Esophagus squamous epithelium (tissue), 5 donors: ENCODE measurements at regions not wholly inside any gene's neighbourhood (a gene's known extent, or its start where the extent isn't known, plus 50 kb on each side); places are given as distances from the start of the nearest gene placed in this dataset.

ENCODE experiments used
- DNase-seq: peaks from one replicate; lab custom pipeline; 2025; lab: John Stamatoyannopoulos, UW
- H3K27ac ChIP-seq, 4 donors: fragments of 200-600 bp; sonication (generic); one replicate each; pipeline ENCODE4 v1.5.1; 2016 to 2019; ENCODE audit warnings: mild to moderate bottlenecking in 1 of 4
- H3K27me3 ChIP-seq, 4 donors: fragments of 200-600 bp; sonication (generic); 1 replicate in 3 of 4; 2 replicates in 1 of 4; pipeline versions ENCODE4 v1.5.1 to v1.6.0; 2017 to 2021; ENCODE audit warnings: antibody characterized with exemption in 1 of 4
- H3K36me3 ChIP-seq, 3 donors: fragments of 200-600 bp; sonication (generic); one replicate each; pipeline ENCODE4 v1.5.1; 2016 to 2019
- H3K4me1 ChIP-seq, 3 donors: fragments of 200-600 bp; sonication (generic); one replicate each; pipeline ENCODE4 v1.5.1; 2017 to 2019
- H3K4me3 ChIP-seq, 4 donors: fragments of 200-600 bp; sonication (generic); 1 replicate in 3 of 4; 2 replicates in 1 of 4; pipeline ENCODE4 v1.5.1; 2016 to 2019; ENCODE audit warnings: mild to moderate bottlenecking in 2 of 4, moderate library complexity in 1 of 4
- H3K9me3 ChIP-seq, 3 donors: fragments of 200-600 bp; sonication (generic); one replicate each; pipeline ENCODE4 v1.5.1; 2016 to 2019
- CTCF ChIP-seq, 6 experiments: fragments of 450-650 bp in 4 of 6; fragments of 200-600 bp in 2 of 6; sonication (generic) in 2 of 6; IDR thresholded peaks; one replicate each; pipeline ENCODE4 v1.5.1; 2016 to 2019; ENCODE audit warnings: antibody characterized with exemption in 6 of 6, mild to moderate bottlenecking in 4 of 6, moderate library complexity in 4 of 6
- POLR2A ChIP-seq, 4 donors: fragments of 450-650 bp; IDR thresholded peaks; one replicate each; pipeline ENCODE4 v1.6.1; 2017; ENCODE audit warnings: antibody characterized with exemption in 4 of 4, mild to moderate bottlenecking in 4 of 4, moderate library complexity in 3 of 4
- WGBS, 2 donors: methylation state at CpG; one replicate each; pipeline ENCODE4 v1.1.5; 2018; 5-methylcytosine and 5-hydroxymethylcytosine counted together
- intact Hi-C: fragments of 100-400 bp; cut with DNase I; formaldehyde crosslinking; loops from one replicate; pipeline ENCODE4 v1.15.0; 2022
- donor health status: DM: yes; HTN: yes; CAD: no.

DNA sequence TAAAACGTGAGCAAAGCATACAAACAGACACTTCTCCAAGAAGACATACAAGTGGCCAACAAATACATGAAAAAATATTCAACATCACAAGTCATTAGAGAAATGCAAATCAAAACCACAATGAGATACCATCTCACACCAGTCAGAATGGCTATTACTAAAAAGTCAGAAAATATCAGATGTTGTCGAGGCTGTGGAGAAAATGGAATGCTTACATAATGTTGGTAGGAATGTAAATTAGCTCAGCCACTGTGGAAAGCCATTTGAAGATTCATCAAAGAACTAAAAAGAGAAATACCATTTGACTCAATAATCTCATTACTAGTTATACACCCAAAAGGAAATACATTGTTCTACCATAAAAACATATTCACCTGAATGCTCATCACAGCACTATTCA is 825.7 kb downstream of the SUCLG1 start:
- Histone ChIP-seq H3K27ac (no peak overlapping the region), H3K4me1 (no peaks in the 10 kb centered on the region), H3K4me3 (no peak overlapping the region), H3K9me3 (no peaks in the 10 kb centered on the region), H3K27me3 (no peaks in the 10 kb centered on the region), H3K36me3 (no peaks in the 10 kb centered on the region)
- no peak for DNase-seq
- WGBS, 2 donors = 36 to 45% methylated on average over 2 of the region's 2 CpGs
- no peak for TF ChIP-seq CTCF (IDR thresholded peaks at IDR 0.05)
- TF ChIP-seq POLR2A (IDR thresholded peaks at IDR 0.05) = no peak
- intact Hi-C loops = no loop called here

- Histone ChIP-seq H3K4me3 (no peak overlapping the region), H3K27me3 (no peaks in the 10 kb centered on the region), H3K36me3 (no peaks in the 10 kb centered on the region), H3K27ac (no peak overlapping the region), H3K4me1 (no peaks in the 10 kb centered on the region), H3K9me3 (no peaks in the 10 kb centered on the region)
- 64 to 72% methylated on average over 2 of the region's 2 CpGs for WGBS, 2 donors
- intact Hi-C loops = no loop called here
- no peak for DNase-seq
- TF ChIP-seq POLR2A (IDR thresholded peaks at IDR 0.05) = no peak
- TF ChIP-seq CTCF (IDR thresholded peaks at IDR 0.05) = no peak
These were observed 828.7 kb downstream of the SUCLG1 start for GRCh38 chr2:83630351-83630750.

GRCh38 chr2:83615511-83615910 is 843.6 kb downstream of the SUCLG1 start:
- H3K27ac ChIP-seq = no peak overlapping the region
- H3K9me3 ChIP-seq = peaks cover 0 to 8% (median 0%) of the 10 kb centered on the region in 3 donors
- no peak overlapping the region for H3K4me3 ChIP-seq
- intact Hi-C loops = no loop called here
- H3K27me3 ChIP-seq = no peaks in the 10 kb centered on the region
- no peaks in the 10 kb centered on the region for H3K36me3 ChIP-seq
- H3K4me1 ChIP-seq = no peaks in the 10 kb centered on the region
- DNase-seq = no peak
- no peak for TF ChIP-seq CTCF (IDR thresholded peaks at IDR 0.05)
- no peak for TF ChIP-seq POLR2A (IDR thresholded peaks at IDR 0.05)
- WGBS, 2 donors = 67 to 80% methylated on average over 4 of the region's 4 CpGs

- DNase-seq = no peak
These were observed 845.9 kb downstream of the SUCLG1 start for GRCh38 chr2:83613178-83613577.

DNA sequence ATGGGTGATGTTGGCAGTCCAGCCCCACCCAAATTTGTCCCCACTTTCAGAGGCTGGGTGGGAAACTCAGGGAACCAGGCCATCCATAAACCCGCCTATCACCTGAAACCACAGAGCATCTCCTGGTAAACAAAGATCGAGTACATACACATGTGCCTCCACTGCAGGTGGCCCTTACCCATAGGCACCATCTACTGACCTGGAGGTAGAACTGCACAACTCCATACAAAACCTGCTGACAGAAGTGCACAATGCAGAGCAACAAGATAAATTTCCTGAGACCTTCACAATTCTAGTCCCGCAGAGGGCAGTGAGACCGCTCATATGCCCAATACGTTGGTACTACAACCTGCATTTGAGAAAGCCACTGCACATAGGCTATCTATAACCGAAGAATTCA is 856.3 kb downstream of the SUCLG1 start:
- Histone ChIP-seq H3K36me3 (no peaks in the 10 kb centered on the region), H3K4me1 (no peaks in the 10 kb centered on the region), H3K27me3 (no peaks in the 10 kb centered on the region), H3K27ac (no peak overlapping the region), H3K9me3 (no peaks in the 10 kb centered on the region), H3K4me3 (no peak overlapping the region)
- intact Hi-C loops = no loop called here
- WGBS, 2 donors = 89 to 91% methylated on average over 3 to 4 of the region's 6 CpGs
- no peak for DNase-seq
- TF ChIP-seq CTCF (IDR thresholded peaks at IDR 0.05) (no peak), POLR2A (IDR thresholded peaks at IDR 0.05) (no peak)

More at GRCh38 chr2:83613178-83613577, 845.9 kb downstream of the SUCLG1 start:
- Histone ChIP-seq H3K4me1 (no peaks in the 10 kb centered on the region), H3K9me3 (peaks cover 0 to 3% (median 0%) of the 10 kb centered on the region in 3 donors), H3K4me3 (no peak overlapping the region), H3K27ac (no peak overlapping the region), H3K27me3 (no peaks in the 10 kb centered on the region), H3K36me3 (no peaks in the 10 kb centered on the region)
- no peak for TF ChIP-seq CTCF (IDR thresholded peaks at IDR 0.05)
- TF ChIP-seq POLR2A (IDR thresholded peaks at IDR 0.05) = no peak
- intact Hi-C loops = no loop called here
- 67 to 71% methylated on average over 1 of the region's 1 CpG for WGBS, 2 donors
